ENCODE measurements at regions not wholly inside any gene's neighbourhood (a gene's known extent, or its start where the extent isn't known, plus 50 kb on each side); places are given as distances from the start of the nearest gene placed in this dataset.
"Not testable (repeated sequence)": the region's sequence is repeated elsewhere in the genome, so short reads cannot be mapped to it uniquely, and the experiment has no call there.

GRCh38 chr5:6110441-6111005 lies 267.8 kb downstream of the MED10 start:
- DNase-seq (ENCODE audit: low read depth in 2 of 2): no peak

- DNase-seq (ENCODE audit: low read depth in 2 of 2): no peak
These were observed 269.1 kb downstream of the MED10 start for GRCh38 chr5:6108981-6109825.

GRCh38 chr5:6108540-6108848 lies 269.9 kb downstream of the MED10 start:
- no peak for DNase-seq (ENCODE audit: low read depth in 2 of 2)

- no peak for DNase-seq (ENCODE audit: low read depth in 2 of 2)
These were observed 270.4 kb downstream of the MED10 start for GRCh38 chr5:6107675-6108539.

- no peak for DNase-seq (ENCODE audit: low read depth in 2 of 2)
These were observed 271.6 kb downstream of the MED10 start for GRCh38 chr5:6106756-6107155.

GRCh38 chr5:6105320-6105719 lies 273.0 kb downstream of the MED10 start:
- no peak for DNase-seq (ENCODE audit: low read depth in 2 of 2)

- DNase-seq (ENCODE audit: low read depth in 2 of 2): no peak
These were observed 282.2 kb downstream of the MED10 start for GRCh38 chr5:6096101-6096500.

- not testable (repeated sequence) for DNase-seq (ENCODE audit: low read depth in 2 of 2)
These were observed 284.2 kb downstream of the MED10 start for GRCh38 chr5:6094180-6094579.

- no peak for DNase-seq (ENCODE audit: low read depth in 2 of 2)
These were observed 287.5 kb downstream of the MED10 start for GRCh38 chr5:6090838-6091237.

GRCh38 chr5:6090079-6090654 lies 288.2 kb downstream of the MED10 start:
- no peak for DNase-seq (ENCODE audit: low read depth in 2 of 2)

- no peak for DNase-seq (ENCODE audit: low read depth in 2 of 2)
These were observed 289.6 kb downstream of the MED10 start for GRCh38 chr5:6088706-6089105.

- DNase-seq (ENCODE audit: low read depth in 2 of 2): no peak
These were observed 290.8 kb downstream of the MED10 start for GRCh38 chr5:6087576-6087975.

GRCh38 chr5:6086871-6087270 lies 291.5 kb downstream of the MED10 start:
- DNase-seq (ENCODE audit: low read depth in 2 of 2): no peak

GRCh38 chr5:6085341-6085860 lies 292.9 kb downstream of the MED10 start:
- no peak for DNase-seq (ENCODE audit: low read depth in 2 of 2)

GRCh38 chr5:6084836-6085235 lies 293.5 kb downstream of the MED10 start:
- no peak for DNase-seq (ENCODE audit: low read depth in 2 of 2)

GRCh38 chr5:6084376-6084775 lies 294.0 kb downstream of the MED10 start:
- DNase-seq (ENCODE audit: low read depth in 2 of 2): no peak

GRCh38 chr5:6083311-6083978 lies 294.9 kb downstream of the MED10 start:
- DNase-seq (ENCODE audit: low read depth in 2 of 2): no peak

- DNase-seq (ENCODE audit: low read depth in 2 of 2): no peak
These were observed 295.7 kb downstream of the MED10 start for GRCh38 chr5:6082685-6083084.

GRCh38 chr5:6081727-6082210 lies 296.6 kb downstream of the MED10 start:
- DNase-seq (ENCODE audit: low read depth in 2 of 2): no peak

GRCh38 chr5:6080930-6081726 lies 297.2 kb downstream of the MED10 start:
- no peak for DNase-seq (ENCODE audit: low read depth in 2 of 2)

GRCh38 chr5:6080436-6080835 lies 297.9 kb downstream of the MED10 start:
- no peak for DNase-seq (ENCODE audit: low read depth in 2 of 2)

Measured in stimulated activated CD8-positive, alpha-beta memory T cell treated with anti-CD3 and anti-CD28 coated beads, Interleukin-2, amount 100 ng/mL, for 48 hours (primary cell).